CD4-positive, alpha-beta T cell (primary cell): ENCODE measurements at regions not wholly inside any gene's neighbourhood (a gene's known extent, or its start where the extent isn't known, plus 50 kb on each side); places are given as distances from the start of the nearest gene placed in this dataset.

Experiments used
- ATAC-seq: fragments of 200-7000 bp; cut with Tn5 transposase; one replicate; pipeline ENCODE4 v1.10.0; 2022; ENCODE audit warnings: mild to moderate bottlenecking; ENCODE audit not compliant: poor library complexity
- CTCF ChIA-PET: fragments of 350-600 bp; sonication (Branson Sonifier 250); formaldehyde crosslinking; loops from one replicate; lab custom pipeline; 2021; ENCODE audit warnings: antibody characterized with exemption, inconsistent platforms; lab: Charles Lee
- POLR2A ChIA-PET: fragments of 350-600 bp; sonication (Branson Sonifier 250); formaldehyde crosslinking; loops from one replicate; lab custom pipeline; 2021; ENCODE audit warnings: antibody characterized with exemption, inconsistent platforms; lab: Charles Lee
- DNase-seq, 14 experiments: peaks; one replicate each; pipeline ENCODE4 v3.0.0-alpha.2; 2013 to 2020; ENCODE audit warnings: mixed read lengths in 2 of 14
- H3K27ac ChIP-seq, 2 donors: one replicate each; pipeline versions ENCODE4 v1.5.1 to v1.7.0; 2013; ENCODE audit warnings: low read length in 2 of 2, low read depth in 1 of 2, mild to moderate bottlenecking in 1 of 2
- H3K27me3 ChIP-seq, 2 experiments: 1 replicate in 1 of 2; 2 replicates in 1 of 2; pipeline versions ENCODE4 v1.6.1 to v1.7.0; 2013; ENCODE audit warnings: low read length in 2 of 2, control low read depth in 1 of 2, mild to moderate bottlenecking in 1 of 2, moderate library complexity in 1 of 2; ENCODE audit not compliant: insufficient read depth in 2 of 2, control insufficient read depth in 1 of 2
- H3K36me3 ChIP-seq: one replicate; pipeline ENCODE4 v1.6.1; 2013; ENCODE audit warnings: low read length, control low read depth; ENCODE audit not compliant: insufficient read depth
- H3K4me1 ChIP-seq: one replicate; pipeline ENCODE4 v1.6.1; 2013; ENCODE audit warnings: low read length, control low read depth; ENCODE audit not compliant: insufficient read depth
- H3K4me3 ChIP-seq: one replicate; pipeline ENCODE4 v1.5.1; 2013; ENCODE audit warnings: mild to moderate bottlenecking, low read length, moderate library complexity
- H3K9me3 ChIP-seq, 2 experiments: 1 replicate in 1 of 2; 2 replicates in 1 of 2; pipeline versions ENCODE4 v1.6.1 to v1.7.0; 2013; ENCODE audit warnings: low read length in 2 of 2, mild to moderate bottlenecking in 2 of 2, control low read depth in 1 of 2, moderate library complexity in 1 of 2; ENCODE audit not compliant: control insufficient read depth in 1 of 2, insufficient read depth in 1 of 2
- H3K27ac Mint-ChIP-seq: one replicate; pipeline ENCODE4 v1.8.0; 2020; ENCODE audit warnings: mixed read lengths
- H3K27me3 Mint-ChIP-seq: one replicate; pipeline ENCODE4 v1.8.0; 2021; ENCODE audit warnings: mixed read lengths
- H3K36me3 Mint-ChIP-seq: one replicate; pipeline ENCODE4 v1.8.0; 2021; ENCODE audit warnings: low read depth, mixed read lengths
- H3K4me1 Mint-ChIP-seq: one replicate; pipeline ENCODE4 v1.8.0; 2021; ENCODE audit warnings: low read depth, mixed read lengths
- H3K4me3 Mint-ChIP-seq: one replicate; pipeline ENCODE4 v1.8.0; 2020; ENCODE audit warnings: mild to moderate bottlenecking, mixed read lengths
- H3K9me3 Mint-ChIP-seq: one replicate; pipeline ENCODE4 v1.8.0; 2020; ENCODE audit warnings: mixed read lengths
- CTCF ChIP-seq: fragments of 200-600 bp; IDR thresholded peaks from one replicate; pipeline ENCODE4 v1.8.0; 2022; ENCODE audit warnings: antibody characterized with exemption, mild to moderate bottlenecking
- intact Hi-C, 2 experiments: fragments of 100-400 bp; cut with DNase I in 1 of 2; cut with micrococcal nuclease in 1 of 2; formaldehyde crosslinking; loops; one replicate each; pipeline versions ENCODE4 v1.15.1 to v1.9.0; 2023 to 2025; cut with DNase I, micrococcal nuclease

- Histone ChIP-seq H3K9me3 (no peaks in the 10 kb centered on the region), H3K36me3 (no peaks in the 10 kb centered on the region)
- no peak overlapping the region for H3K4me3 Mint-ChIP-seq
Observed at GRCh38 chr2:142721015-142721414, 156.4 kb upstream of the KYNU start.

GRCh38 chr2:142718576-142719155 lies 158.8 kb upstream of the KYNU start:
- H3K27me3 Mint-ChIP-seq: no peaks in the 10 kb centered on the region
- no peaks in the 10 kb centered on the region for H3K36me3 ChIP-seq
- no peaks in the 10 kb centered on the region for H3K4me1 ChIP-seq
- H3K27ac Mint-ChIP-seq: no peak overlapping the region
- TF ChIP-seq CTCF: no peak
- no peak overlapping the region for H3K4me3 ChIP-seq
- no peaks in the 10 kb centered on the region for H3K36me3 Mint-ChIP-seq
- no peak overlapping the region for H3K27ac ChIP-seq
- H3K9me3 ChIP-seq: no peaks in the 10 kb centered on the region
- no peaks in the 10 kb centered on the region for H3K9me3 Mint-ChIP-seq
- no peaks in the 10 kb centered on the region for H3K4me1 Mint-ChIP-seq
- H3K27me3 ChIP-seq: no peaks in the 10 kb centered on the region
- no peak for ATAC-seq
- DNase-seq: no peak
- CTCF ChIA-PET: no interaction called here
- intact Hi-C loops: no loop called here
- POLR2A ChIA-PET: no interaction called here
- no peak overlapping the region for H3K4me3 Mint-ChIP-seq

More at GRCh38 chr2:142721015-142721414, 156.4 kb upstream of the KYNU start:
- Histone ChIP-seq H3K4me3 (no peak overlapping the region), H3K27me3 (no peaks in the 10 kb centered on the region), H3K27ac (no peak overlapping the region), H3K4me1 (no peaks in the 10 kb centered on the region)
- no peak overlapping the region for H3K27ac Mint-ChIP-seq
- H3K9me3 Mint-ChIP-seq: no peaks in the 10 kb centered on the region
- no peaks in the 10 kb centered on the region for H3K36me3 Mint-ChIP-seq
- ChIA-PET CTCF (no interaction called here), POLR2A (no interaction called here)
- H3K4me1 Mint-ChIP-seq: no peaks in the 10 kb centered on the region
- H3K27me3 Mint-ChIP-seq: no peaks in the 10 kb centered on the region
- TF ChIP-seq CTCF: no peak
- ATAC-seq: no peak
- intact Hi-C loops: no loop called here
- no peak for DNase-seq

- H3K27me3 ChIP-seq: no peaks in the 10 kb centered on the region
- no peak for TF ChIP-seq CTCF
- no peaks in the 10 kb centered on the region for H3K9me3 ChIP-seq
- H3K4me1 Mint-ChIP-seq: no peaks in the 10 kb centered on the region
- H3K4me3 Mint-ChIP-seq: no peak overlapping the region
- no peaks in the 10 kb centered on the region for H3K4me1 ChIP-seq
- H3K27ac ChIP-seq: no peak overlapping the region
- DNase-seq (no peak), ATAC-seq (no peak)
- no peaks in the 10 kb centered on the region for H3K27me3 Mint-ChIP-seq
- H3K36me3 ChIP-seq: no peaks in the 10 kb centered on the region
- POLR2A ChIA-PET: no interaction called here
- H3K4me3 ChIP-seq: no peak overlapping the region
- no peaks in the 10 kb centered on the region for H3K36me3 Mint-ChIP-seq
- CTCF ChIA-PET: no interaction called here
- intact Hi-C loops: no loop called here
- no peak overlapping the region for H3K27ac Mint-ChIP-seq
- H3K9me3 Mint-ChIP-seq: no peaks in the 10 kb centered on the region
Observed at GRCh38 chr2:142716463-142717242, 160.8 kb upstream of the KYNU start.
